NCI-H146 treated with DMSO at 0.1 percent for 48 hours (cell line): ENCODE measurements at regions not wholly inside any gene's neighbourhood (a gene's known extent, or its start where the extent isn't known, plus 50 kb on each side); places are given as distances from the start of the nearest gene placed in this dataset.
A peak's percentile ranks its signal among the peaks of the same experiment; 100 is the strongest.

ENCODE experiments used
- DNase-seq: peaks from one replicate; lab custom pipeline; 2025; ENCODE audit not compliant: unreplicated experiment; lab: John Stamatoyannopoulos, UW

DNA sequence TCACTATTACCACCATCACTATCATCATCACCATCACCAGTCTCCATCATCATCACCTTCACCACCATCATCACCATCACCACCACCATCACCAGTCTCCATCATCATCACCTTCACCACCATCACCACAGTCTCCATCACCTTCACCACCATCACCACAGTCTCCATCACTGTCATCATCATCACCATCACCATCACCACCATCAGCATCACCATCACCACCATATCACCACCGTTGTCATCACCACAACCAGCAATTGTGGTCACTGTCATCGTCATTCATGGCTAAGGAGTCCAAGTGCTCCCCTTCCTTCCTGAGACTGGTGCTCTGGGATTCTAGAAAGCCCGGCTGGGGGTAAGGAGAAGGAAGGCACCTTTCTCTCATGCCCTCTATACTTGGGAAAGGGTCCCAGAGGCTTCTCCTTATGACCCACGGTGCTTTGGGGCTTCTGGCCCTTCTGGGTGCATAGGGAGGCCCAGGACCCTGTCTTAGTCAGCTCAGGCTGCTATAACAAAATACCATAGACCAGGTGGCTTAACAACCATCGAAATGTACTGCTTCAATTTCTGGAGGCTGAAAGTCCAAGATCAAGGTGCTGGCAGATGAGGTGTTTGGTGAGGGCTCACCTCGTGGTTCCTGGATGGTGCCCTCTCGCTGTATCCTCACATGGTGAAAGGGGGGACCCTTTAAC, 93.4 kb upstream of the GSE1 start:
- no peak for DNase-seq

DNA sequence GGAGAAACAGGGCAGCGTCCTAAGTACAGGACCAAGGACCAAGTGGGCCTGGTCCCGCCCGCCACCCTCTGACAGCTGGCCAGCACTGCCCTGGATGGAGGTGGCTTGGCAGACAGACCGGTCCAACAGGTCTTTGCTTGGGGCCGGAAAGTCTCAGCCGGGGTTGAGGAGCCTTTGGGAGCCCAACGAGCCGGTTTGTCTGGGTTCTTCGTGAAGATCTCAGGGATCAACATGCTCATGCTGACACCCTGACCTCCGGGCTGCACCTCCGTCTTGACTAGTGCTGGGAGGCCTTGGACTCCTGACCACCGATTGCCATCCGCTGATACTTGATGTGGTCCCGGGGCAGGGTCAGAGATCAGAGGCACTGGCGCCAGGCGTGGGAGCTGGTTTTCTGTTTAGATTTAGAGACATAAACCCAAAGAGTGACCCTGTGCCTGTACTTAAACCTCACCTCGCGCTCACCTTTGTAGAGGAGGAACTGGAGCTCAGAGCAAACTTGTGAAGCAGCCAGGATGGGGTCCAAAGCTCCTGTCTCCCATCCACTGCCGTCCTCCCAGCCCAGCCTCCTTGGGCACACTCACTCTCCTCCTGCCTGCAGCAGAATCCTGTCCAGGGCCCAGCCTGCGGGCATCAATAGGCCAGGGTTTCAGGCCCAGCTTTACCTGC, 92.1 kb upstream of the GSE1 start:
- no peak for DNase-seq

DNA sequence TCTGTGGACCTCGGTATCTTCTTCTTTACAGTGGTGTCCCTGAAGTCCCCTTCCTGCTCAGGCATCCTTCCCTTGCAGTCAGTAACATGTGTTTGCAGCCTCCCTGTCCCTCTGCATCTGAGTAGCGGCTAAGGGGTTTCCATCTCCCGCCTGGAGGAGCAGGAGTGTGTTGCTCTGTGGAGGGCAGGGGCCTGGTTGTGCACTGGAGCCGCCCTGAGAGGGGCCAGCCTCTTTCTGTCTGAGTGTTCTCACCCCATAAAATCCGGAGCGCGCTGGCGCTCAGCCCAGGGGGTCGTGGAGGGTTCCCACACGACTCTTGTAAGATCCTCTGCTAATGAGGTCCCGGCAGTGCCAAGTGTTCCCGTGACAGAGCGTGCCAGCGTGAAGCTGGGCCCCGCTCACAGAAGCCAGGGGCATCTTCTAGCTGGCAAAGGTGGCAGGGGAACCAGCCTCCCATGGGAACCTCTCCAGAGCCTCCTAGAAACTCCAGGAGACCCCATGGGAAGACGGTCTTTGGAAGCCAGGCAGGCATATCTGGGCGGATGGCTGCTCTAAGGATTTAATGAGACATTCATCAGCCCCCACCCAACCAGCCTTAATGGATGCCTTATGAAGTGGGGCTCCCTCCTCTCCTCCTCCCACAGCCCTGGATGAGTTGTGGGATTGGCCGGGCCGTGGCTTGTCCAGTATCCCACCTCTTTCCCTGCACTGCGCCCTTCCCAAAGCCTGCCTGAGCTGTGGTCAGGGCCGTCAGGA, 91.4 kb upstream of the GSE1 start:
- no peak for DNase-seq

DNA sequence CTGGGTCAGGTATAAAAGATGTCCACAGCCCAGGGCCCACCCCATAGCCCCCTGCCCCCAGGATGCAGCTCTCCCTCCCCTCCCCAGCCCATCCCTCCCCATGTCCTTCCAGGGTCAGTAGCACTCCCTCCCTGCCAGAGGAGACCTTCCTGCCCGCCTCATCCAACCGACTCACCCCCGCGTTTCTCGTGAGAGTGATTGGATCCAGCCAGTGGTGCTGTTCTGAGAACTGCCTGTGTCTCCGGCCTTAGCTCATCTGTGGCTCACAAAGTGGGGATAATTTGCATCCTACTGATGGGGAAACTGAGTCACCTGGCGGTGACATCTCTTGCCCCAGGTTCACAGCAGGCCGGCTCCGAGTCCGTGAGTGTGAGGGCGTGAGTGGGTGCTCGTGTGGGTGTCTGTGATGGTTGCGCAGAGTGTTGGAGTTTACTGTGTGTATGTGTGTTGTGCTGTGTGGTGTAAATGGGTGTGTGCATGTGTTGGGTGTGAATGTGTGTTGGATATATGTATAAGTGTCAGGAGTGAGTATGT, 90.7 kb upstream of the GSE1 start:
- DNase-seq: no peak

DNA sequence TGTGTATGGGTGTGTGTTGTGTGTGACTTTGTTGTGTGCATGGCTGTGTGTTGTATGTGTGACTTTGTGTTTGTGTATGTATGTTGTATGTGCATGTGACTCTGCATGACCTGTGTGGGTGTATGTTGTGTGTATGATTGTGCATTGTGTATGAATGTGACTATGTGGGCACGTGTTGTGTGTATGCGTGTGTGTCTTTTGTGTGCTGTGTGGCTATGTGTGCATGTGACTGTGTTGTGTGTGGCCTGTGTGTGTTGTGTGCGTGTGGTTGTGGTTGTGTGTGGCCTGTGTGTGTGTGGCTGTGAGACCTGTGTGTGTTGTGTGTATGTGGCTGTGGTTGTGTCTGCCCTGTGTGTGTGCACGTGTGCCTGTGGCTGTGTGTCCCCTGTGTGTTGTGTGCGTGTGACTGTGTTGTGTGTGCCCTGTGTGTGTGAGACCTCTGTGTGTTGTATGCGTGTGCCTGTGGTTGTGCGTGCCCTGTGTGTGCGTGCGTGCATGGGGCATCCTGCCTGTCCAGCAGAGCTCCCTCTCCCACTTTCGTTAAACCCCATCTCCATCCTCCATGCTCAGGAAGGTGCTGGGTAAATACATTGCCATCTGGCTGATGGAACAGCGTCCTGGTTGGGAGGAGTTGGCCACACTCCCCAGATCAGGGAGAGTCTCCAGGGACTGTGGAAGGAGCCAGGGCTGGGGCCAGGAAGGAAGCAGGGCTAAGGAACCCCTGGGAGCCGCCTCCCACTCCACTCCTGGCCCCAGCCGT, 90.1 kb upstream of the GSE1 start:
- no peak for DNase-seq

DNA sequence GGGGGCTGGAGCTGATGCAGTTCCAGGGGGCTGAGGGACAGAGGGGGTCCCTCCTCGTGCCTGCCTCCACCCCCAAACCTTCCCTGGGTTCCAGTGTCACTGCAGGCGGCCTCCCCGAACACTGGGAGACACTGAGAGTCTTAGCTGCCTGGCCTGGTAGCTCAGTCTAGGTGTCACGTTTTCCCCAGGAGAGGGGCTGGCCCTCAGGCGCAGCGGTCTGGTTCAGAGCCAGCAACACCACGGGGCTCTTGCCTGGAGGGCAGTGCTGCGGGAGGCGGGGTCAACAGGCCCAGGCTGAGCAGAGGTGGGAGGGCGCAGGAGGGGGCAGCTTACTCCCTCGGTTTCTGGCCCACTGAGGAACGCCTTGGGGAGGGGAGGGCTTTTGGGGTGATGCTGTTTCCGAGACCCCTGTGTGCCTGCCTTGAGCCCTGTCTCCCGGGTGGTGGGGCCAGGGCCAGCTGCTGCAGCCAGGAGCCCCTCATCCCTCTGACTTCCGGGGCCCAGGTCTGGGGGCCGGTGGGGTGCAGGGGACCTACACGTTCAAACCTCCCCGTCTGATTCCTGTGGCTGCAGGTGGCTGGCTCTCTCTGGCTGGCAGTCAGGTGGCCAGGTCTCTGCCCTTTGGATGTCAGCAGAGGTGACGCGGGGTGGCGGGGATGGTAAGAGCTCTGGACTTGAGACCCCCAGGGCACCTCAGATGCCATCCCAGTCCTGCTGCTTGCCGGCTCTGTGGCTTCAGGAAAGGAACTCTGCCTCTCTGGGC, 89.3 kb upstream of the GSE1 start:
- DNase-seq: peak; percentile 71

DNA sequence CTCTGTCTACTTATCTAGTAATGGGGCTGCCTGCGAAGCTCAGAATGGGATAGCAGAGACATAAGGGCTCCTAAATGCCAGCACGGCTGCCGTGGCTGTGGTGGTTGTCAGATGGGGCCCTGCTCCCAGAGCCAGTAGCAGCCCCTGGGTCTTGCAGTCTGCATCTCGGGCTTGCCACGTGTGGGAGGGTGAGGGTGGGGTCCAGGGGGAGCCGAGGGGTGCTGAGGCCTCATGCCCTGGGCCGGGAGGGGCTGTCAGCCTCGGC, 88.8 kb upstream of the GSE1 start:
- DNase-seq: no peak

DNA sequence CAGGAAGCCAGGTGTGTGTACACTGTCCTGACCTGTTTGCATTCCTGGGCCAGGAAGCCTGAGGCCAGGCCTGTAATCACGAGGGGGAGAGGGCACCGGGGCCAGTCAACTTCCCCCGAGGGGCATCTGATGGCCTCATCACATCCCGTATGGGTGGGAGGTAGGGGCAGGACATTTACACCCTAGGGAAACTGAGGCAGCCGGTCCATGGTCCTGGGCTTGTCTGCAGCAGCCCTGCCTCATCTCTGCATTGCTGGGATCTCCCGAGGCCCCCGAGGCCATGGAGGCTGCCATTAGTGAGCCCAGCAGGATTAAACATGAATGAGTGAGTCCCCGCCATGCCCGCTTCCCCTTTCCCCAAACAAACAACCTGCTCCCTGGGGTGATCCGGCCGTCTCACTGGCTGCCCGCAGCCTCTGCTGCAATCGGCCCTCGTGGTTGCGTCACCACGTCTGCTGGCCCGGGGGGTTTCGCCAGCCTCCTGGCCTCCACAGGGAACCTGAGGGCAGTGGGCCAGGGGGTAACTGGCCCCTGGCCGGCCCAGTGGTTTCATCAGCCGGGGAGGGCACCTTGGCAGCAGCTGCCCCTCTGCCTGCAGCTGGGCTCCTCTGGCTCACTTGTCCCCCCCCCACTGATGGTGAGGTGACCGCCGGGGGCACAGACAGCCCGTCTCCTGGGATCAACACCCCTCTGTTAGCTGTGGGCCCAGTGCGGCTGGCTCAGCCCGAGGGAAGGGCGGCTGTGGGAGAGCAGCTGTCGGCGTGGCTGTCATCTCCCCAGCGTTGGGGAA, 88.3 kb upstream of the GSE1 start:
- peak; percentile 73 for DNase-seq

DNA sequence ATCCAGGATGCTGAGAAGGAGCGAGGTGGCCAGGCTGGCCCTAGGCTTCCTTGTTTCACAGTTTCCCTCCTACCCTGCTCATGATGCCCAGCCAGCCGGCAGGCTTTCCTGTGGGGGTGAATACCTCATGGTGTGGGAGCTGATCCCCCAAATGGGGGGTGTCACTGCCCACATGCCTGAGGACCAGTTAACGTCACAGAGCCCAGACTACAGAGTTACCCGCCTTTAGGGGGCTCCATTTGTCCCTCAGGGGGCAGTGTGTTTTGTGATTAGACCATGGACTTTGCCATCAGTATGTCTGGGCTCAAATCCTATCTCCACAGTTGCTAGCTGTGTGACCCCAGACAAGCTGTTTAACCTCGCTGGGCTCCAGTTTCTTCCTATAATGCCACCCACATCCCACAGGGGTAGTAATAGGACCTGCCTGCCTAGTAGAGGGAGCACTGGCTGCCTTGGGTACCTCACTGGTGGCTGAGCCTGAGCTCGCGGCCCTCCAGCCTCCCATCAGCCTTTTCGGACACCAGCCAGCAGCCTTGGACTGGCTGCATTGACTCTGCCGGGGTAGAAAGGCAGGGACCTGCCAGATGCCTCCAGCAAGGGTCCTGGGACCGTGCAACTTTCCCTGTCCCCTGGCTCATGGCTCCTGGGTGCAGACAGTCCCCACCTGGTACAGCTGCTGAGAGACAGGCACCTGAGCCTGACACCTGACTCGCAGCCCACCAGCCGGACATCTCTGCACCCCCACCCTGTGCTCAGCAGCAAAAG, 87.5 kb upstream of the GSE1 start:
- no peak for DNase-seq

DNA sequence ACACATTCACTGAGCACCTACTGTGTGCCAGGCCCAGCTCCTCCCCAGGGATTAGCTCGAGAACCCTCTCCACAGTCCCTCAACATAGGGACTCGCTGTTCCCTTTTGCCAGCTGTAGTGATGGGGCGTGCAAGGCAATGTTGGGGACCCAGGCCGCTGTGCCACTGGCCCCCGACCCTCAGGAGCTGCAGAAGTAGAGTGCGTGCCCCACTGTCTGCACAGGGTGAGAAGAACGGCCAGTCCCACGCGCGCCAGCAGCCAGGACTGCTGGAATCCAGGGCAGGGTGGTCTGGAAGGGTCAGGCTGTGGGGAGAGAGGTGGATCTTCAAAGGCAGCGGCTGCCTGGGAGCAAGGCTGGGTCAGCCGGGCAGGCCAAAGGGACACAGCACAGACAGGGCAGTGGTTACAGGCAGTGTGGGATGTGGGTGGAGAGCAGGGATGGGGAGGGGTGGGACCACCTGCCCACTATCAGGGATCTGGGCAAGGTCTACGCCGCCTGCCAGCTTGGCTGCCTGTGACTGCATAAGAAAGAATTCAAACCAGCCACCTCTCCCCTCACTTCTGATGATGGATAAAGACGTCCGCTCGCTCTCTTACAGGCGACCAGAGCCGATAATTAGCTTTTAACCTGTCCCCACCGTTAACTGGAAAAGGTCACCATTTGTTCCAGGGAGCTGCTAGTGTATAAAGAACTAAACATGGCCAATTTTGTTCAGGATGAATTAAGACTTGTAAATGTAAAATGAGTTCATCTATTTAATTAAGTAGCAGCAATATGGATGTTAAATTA, 86.7 kb upstream of the GSE1 start:
- no peak for DNase-seq

DNA sequence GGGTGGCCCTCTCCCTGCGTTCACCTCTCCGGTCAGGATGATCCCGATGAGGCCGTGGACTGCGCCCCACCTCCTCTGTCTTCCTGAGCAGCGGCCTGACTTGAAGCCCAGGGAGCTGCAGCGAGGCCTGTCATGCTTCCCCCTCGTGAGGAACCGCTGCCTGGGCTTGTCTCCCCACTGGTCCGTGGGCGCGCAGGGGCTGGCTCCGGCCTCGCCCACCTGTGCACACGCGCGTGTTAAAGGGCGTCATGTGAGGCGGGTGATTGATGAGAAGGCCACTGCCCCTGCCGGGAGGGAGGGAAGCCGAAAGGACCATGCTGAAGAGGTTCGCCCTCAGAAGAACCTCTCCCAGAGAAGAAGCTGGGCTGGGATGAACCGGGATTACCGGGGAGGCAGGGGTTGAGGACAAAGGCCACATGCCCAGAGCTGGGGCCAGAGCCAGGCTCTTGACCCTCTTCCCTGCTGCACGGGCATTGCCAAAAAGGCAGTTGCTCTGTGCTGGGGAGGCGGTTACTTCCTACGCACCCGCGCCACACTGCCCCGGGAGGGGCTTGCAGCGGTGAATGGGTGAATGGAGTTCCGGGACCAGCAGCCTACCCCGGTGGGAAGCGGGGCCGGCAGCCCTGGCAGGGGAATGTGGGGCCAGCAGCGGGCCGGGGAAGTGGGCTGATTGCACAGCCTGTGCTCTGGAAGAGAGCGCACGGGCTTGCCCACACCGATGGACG, 85.9 kb upstream of the GSE1 start:
- DNase-seq: no peak

DNA sequence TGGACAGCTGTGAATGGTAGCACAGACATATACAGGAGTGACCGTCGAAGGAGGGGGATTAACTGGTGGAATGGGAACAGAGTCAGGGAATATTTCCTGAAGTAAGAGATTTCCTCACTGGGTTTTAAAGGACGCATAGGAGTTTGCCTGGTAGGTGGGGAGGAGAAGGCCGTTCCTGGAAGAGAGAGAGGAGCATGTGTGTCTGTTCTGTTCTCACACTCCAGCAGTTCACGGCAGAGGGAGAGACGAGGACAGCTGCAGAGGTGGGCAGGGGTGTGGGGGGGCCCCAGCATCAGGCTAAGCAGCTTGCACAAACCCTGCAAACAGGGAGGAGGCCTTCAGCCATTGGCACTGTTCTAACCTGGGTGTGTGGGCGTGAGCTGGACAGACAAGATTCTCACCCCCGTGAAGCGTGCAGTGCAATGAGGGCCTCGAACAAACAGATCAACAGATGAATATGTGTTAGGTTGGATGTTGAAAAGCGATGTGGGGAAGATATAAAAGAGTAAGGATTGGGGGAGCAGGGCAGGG, 85.3 kb upstream of the GSE1 start:
- no peak for DNase-seq

DNA sequence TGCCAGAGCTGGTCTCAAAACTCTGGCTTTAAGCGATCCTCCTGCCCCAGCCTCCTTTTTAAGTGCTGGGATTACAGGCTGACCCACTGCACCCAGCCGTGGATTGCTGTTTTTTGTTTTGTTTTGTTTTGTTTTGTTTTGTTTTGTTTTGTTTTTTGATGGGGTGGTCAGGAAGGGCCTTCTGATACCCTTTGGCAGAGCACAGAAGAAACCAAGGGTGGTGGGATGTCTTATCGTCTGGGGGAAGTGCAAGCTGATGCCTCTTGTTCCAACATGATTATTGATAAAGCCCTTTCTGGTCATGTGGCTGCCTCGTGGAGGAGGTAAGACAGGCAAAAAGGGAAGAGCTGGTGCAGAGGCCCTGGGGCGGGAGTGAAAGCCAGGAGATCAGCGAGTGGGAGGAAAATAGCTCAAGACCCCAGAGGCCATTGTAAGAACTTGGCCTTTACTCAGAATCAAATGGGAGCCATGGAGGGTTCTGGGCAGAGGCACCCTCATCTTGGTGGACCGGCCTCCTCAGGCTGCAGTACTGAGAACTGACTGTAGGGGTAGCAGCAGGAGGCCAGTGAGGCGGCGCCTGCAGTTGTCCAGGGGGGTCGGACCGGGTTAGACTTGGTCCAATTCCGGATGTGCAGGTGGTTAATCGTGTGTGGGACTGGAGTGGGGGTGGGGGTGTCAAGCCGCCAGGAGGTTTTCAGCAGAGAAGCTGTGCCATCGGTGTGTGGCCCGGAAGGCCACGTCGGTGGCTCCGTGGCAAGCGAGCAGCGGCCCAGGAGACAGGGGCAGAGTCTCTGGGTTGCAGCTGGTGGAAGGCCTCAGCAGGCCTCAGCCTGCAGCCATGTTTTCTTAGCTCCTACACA, 84.4 kb upstream of the GSE1 start:
- no peak for DNase-seq

DNA sequence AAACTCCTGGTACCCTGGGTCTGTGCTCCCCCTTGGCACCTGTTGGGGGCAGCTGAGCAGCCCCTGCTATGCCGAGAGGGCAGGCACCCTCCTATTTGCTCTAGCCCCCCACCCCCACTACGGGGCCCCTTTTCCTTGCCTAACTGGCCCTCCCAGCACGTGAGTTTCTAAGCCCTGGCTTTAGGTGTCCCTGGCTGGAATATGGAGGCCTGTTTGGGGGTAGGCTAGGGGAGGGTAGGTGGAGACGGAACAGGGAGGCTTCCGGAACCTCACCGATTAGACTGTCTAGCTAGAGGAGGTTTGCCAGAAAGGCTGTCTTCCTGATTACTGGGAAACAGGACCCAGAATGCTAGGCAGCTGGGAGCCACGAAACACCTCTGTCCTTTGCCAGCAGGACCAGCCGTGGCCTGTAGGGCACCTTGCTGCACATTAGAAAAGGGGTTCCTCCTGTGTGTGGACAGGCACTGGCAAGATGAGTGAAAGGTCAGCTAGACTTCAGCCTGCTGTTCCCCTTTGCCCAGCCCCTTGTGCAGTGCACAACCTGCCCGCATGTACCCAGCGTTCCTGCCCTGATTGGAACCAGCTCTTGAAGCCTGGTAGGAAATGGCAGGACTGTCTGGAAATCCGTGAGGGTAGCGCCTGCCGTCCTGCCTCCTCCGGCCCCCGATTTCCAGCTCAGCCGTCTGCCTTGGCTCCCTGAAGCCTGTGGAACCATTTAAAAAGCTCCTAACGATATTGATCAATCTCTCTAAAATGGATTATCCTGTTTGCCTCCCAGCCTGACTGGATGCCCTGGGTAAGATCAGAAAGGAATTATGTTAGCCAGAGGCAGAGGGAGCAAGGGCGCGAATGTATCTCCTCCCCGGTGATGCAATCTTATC, 83.4 kb upstream of the GSE1 start:
- no peak for DNase-seq

DNA sequence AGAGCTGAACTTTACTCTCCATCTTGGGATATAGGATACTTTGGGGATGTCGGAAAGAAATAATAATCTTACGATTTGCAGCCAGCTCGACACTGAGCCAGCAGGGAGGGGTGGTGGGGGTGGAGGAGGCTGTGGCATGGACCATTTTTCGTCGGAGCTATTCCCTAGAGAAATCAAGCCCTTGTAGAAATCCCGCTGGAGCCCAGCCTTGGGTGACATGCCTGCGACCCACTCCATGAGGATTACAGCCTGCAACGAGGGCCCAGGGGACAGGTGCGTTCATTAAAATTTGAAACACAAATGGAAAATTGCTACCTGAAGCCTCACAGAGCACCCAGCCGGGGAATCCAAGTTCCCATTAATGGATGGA, 82.8 kb upstream of the GSE1 start:
- DNase-seq: no peak

DNA sequence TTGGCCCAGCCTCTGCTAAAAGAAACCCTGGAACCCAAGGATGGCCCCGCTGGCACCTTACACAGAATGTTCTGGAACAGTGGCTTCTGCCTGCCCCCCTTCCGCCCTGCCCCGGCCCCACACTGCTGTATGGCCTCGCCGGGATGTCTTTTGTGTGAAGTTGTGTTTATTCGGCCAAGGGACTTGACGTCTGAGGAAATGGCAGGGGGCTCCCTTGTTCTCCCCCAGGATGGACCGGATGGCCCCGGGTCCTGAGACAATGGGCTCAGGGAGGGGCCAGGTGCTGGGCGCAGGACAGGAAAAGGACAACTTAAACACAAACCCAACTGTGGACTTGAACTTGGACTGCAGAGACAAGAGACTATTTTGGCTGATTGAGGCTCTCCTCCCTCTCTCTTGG, 81.6 kb upstream of the GSE1 start:
- no peak for DNase-seq
